ENCODE measurements at regions not wholly inside any gene's neighbourhood (a gene's known extent, or its start where the extent isn't known, plus 50 kb on each side); places are given as distances from the start of the nearest gene placed in this dataset.

DNA sequence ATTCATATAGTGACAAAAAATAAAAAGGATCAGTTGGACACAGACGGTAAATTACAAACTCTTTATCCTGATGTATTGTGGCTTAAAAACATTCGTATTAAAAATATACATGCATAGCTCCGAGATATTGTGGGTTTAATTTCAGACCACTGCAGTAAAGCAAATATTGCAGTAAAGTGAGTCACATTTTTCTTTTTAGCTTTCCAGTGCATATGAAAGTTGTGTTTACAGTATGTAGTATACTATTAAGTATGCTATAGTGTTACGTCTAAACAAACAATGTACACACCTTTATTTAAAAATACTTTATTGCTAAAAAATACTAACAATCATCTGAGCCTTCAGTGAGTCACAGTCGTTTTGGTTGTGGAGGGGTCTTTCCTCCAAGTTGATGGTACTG, 551.8 kb downstream of the CETN3 start:
- TF ChIP-seq CTCF (IDR thresholded peaks at IDR 0.05) (no peak), POLR2A (IDR thresholded peaks at IDR 0.05; ENCODE audit: low read depth) (no peak), POLR2AphosphoS5 (IDR thresholded peaks at IDR 0.05) (no peak), EP300 (IDR thresholded peaks at IDR 0.05) (no peak)

Data from esophagus muscularis mucosa (tissue), 4 donors.